H1 (cell line): ENCODE measurements at regions not wholly inside any gene's neighbourhood (a gene's known extent, or its start where the extent isn't known, plus 50 kb on each side); places are given as distances from the start of the nearest gene placed in this dataset.

Experiments
- BRCA1 ChIP-seq: IDR thresholded peaks from 2 replicates; pipeline ENCODE4 v1.6.1; 2012; ENCODE audit warnings: low read depth, low read length, improper control_type of control experiment
- EGR1 ChIP-seq: IDR thresholded peaks from 2 replicates; pipeline ENCODE4 v1.6.1; 2011; ENCODE audit warnings: low read depth, low read length, borderline replicate concordance
- EP300 ChIP-seq, 2 experiments: IDR thresholded peaks; 1 replicate in 1 of 2; 2 replicates in 1 of 2; pipeline ENCODE4 v1.6.1; 2011 to 2012; ENCODE audit warnings: low read depth in 2 of 2, low read length in 2 of 2, mild to moderate bottlenecking in 2 of 2, borderline replicate concordance in 1 of 2, inconsistent platforms in 1 of 2, moderate library complexity in 1 of 2
- EZH2 ChIP-seq: fragments of 200-600 bp; sonication (generic); IDR thresholded peaks from 2 replicates; pipeline ENCODE4 v1.7.1; 2012; ENCODE audit warnings: low read depth, mild to moderate bottlenecking, moderate library complexity, low read length, inconsistent platforms; ENCODE audit not compliant: severe bottlenecking
- HDAC6 ChIP-seq: IDR thresholded peaks from one replicate; pipeline ENCODE4 v1.7.1; 2012; ENCODE audit warnings: low read depth, mild to moderate bottlenecking, inconsistent platforms, low read length, moderate library complexity
- JUND ChIP-seq: IDR thresholded peaks from 2 replicates; pipeline ENCODE4 v1.6.1; 2011; ENCODE audit warnings: mild to moderate bottlenecking, improper control_type of control experiment, low read length
- POLR2A ChIP-seq, 2 experiments: IDR thresholded peaks; 1 replicate in 1 of 2; 2 replicates in 1 of 2; pipeline ENCODE4 v1.6.1; 2011; ENCODE audit warnings: low read depth in 2 of 2, low read length in 2 of 2, mild to moderate bottlenecking in 2 of 2; ENCODE audit errors: control extremely low read depth in 1 of 2
- POLR2AphosphoS5 ChIP-seq: IDR thresholded peaks from 2 replicates; pipeline ENCODE4 v1.6.1; 2011; ENCODE audit warnings: low read depth, low read length
- SP1 ChIP-seq: IDR thresholded peaks from 2 replicates; pipeline ENCODE4 v1.6.1; 2011; ENCODE audit warnings: low read depth, low read length
- SP2 ChIP-seq: IDR thresholded peaks from 2 replicates; pipeline ENCODE4 v1.6.1; 2012; ENCODE audit warnings: mild to moderate bottlenecking, low read length, inconsistent platforms
- TCF12 ChIP-seq: IDR thresholded peaks from 2 replicates; pipeline ENCODE4 v1.6.1; 2011; ENCODE audit warnings: low read depth, mild to moderate bottlenecking, low read length
- YY1 ChIP-seq: IDR thresholded peaks from 2 replicates; pipeline ENCODE4 v1.6.1; 2011; ENCODE audit warnings: low read depth, mild to moderate bottlenecking, low read length
- TF ChIP-seq, protein P1 (sequence below): IDR thresholded peaks from 2 replicates; pipeline ENCODE4 v1.6.1; 2011; ENCODE audit warnings: low read depth, mild to moderate bottlenecking, low read length; ENCODE audit not compliant: insufficient read depth
- TF ChIP-seq, protein P2 (sequence below), 3 experiments: IDR thresholded peaks; 1 replicate in 2 of 3; 2 replicates in 1 of 3; pipeline versions ENCODE4 v1.5.1 to v1.6.1; 2011; ENCODE audit warnings: low read length in 3 of 3, mild to moderate bottlenecking in 3 of 3, inconsistent platforms in 2 of 3, low read depth in 1 of 3, moderate library complexity in 1 of 3; ENCODE audit not compliant: insufficient read depth in 1 of 3; ENCODE audit errors: control extremely low read depth in 1 of 3

DNA sequence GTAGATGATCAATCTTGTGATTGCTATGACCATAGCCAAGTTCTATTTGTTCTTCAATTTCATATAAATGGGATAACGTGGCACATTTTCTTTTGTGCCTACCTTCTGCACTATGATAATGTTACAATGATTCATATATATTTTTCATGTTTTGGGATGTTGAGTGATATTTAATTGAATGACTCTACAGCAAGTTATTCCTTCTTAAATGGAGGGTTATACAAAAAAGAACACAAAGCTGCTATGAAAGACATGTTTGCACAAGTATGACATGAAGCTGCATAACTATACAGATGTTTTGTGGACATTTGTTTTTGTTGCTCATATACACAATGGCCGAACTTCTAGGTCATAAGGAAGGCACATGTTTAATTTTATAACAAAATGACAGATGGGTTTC is 356.2 kb downstream of the CBLN2 start:
- TF ChIP-seq, protein P1, sequence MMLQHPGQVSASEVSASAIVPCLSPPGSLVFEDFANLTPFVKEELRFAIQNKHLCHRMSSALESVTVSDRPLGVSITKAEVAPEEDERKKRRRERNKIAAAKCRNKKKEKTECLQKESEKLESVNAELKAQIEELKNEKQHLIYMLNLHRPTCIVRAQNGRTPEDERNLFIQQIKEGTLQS: no peak
- TF ChIP-seq SP2 (no peak), SP1 (no peak), POLR2A (IDR thresholded peaks at IDR 0.05; ENCODE audit: control extremely low read depth in 1 of 2, low read depth in 2 of 2, low read length in 2 of 2) (no peak), YY1 (no peak), POLR2AphosphoS5 (no peak), HDAC6 (no peak), EZH2 (no peak), EGR1 (no peak), EP300 (IDR thresholded peaks at IDR 0.05; ENCODE audit: borderline replicate concordance in 1 of 2, low read depth in 2 of 2, low read length in 2 of 2) (no peak), JUND (no peak), BRCA1 (no peak), TCF12 (no peak)
- TF ChIP-seq, protein P2, sequence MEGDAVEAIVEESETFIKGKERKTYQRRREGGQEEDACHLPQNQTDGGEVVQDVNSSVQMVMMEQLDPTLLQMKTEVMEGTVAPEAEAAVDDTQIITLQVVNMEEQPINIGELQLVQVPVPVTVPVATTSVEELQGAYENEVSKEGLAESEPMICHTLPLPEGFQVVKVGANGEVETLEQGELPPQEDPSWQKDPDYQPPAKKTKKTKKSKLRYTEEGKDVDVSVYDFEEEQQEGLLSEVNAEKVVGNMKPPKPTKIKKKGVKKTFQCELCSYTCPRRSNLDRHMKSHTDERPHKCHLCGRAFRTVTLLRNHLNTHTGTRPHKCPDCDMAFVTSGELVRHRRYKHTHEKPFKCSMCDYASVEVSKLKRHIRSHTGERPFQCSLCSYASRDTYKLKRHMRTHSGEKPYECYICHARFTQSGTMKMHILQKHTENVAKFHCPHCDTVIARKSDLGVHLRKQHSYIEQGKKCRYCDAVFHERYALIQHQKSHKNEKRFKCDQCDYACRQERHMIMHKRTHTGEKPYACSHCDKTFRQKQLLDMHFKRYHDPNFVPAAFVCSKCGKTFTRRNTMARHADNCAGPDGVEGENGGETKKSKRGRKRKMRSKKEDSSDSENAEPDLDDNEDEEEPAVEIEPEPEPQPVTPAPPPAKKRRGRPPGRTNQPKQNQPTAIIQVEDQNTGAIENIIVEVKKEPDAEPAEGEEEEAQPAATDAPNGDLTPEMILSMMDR (IDR thresholded peaks at IDR 0.05; ENCODE audit: control extremely low read depth in 1 of 3, insufficient read depth in 1 of 3, low read depth in 1 of 3, low read length in 3 of 3): no peak
